Calu3 (cell line): ENCODE measurements at regions not wholly inside any gene's neighbourhood (a gene's known extent, or its start where the extent isn't known, plus 50 kb on each side); places are given as distances from the start of the nearest gene placed in this dataset.

Source experiments
- BruUV-seq: library from RNA; stranded (reverse); fragments of 400-500 nt; replicated peaks from 2 replicates; lab custom pipeline; 2021; lab: Mats Ljungman, UMichigan
- CTCF ChIA-PET: fragments of 300-600 bp; sonication (Branson Sonifier 250); formaldehyde crosslinking; loops from one replicate; lab custom pipeline; 2022; ENCODE audit warnings: antibody characterized with exemption; lab: Charles Lee
- DNase-seq: peaks from one replicate; pipeline ENCODE4 v3.0.0; 2022
- H3K27ac Mint-ChIP-seq: one replicate; pipeline ENCODE4 v1.8.0; 2022; ENCODE audit warnings: mixed read lengths; ENCODE audit not compliant: unreplicated experiment
- H3K27me3 Mint-ChIP-seq: one replicate; pipeline ENCODE4 v1.8.0; 2022; ENCODE audit warnings: mixed read lengths; ENCODE audit not compliant: unreplicated experiment
- H3K36me3 Mint-ChIP-seq: one replicate; pipeline ENCODE4 v1.8.0; 2022; ENCODE audit warnings: mild to moderate bottlenecking, moderate library complexity, mixed read lengths; ENCODE audit not compliant: insufficient read depth, unreplicated experiment
- H3K4me1 Mint-ChIP-seq: one replicate; pipeline ENCODE4 v1.8.0; 2022; ENCODE audit warnings: mild to moderate bottlenecking, low read depth, mixed read lengths; ENCODE audit not compliant: unreplicated experiment
- H3K4me3 Mint-ChIP-seq: one replicate; pipeline ENCODE4 v1.8.0; 2022; ENCODE audit warnings: mild to moderate bottlenecking, low read depth, moderate library complexity, mixed read lengths; ENCODE audit not compliant: unreplicated experiment
- H3K9me3 Mint-ChIP-seq: one replicate; pipeline ENCODE4 v1.8.0; 2022; ENCODE audit warnings: low read depth, mixed read lengths; ENCODE audit not compliant: unreplicated experiment
- CTCF ChIP-seq: fragments of 200-600 bp; IDR thresholded peaks from one replicate; pipeline ENCODE4 v1.8.0; 2022; ENCODE audit warnings: antibody characterized with exemption; ENCODE audit not compliant: unreplicated experiment
- intact Hi-C: fragments of 100-400 bp; cut with micrococcal nuclease; formaldehyde crosslinking; loops from one replicate; pipeline ENCODE4 v1.10.0; 2022; ENCODE audit not compliant: unreplicated experiment

- peaks cover 5% of the 10 kb centered on the region for H3K36me3 Mint-ChIP-seq
- no peak overlapping the region for H3K4me3 Mint-ChIP-seq
- no TSS peak for BruUV-seq
- no peak for TF ChIP-seq CTCF
- peaks cover 23% of the 10 kb centered on the region for H3K4me1 Mint-ChIP-seq
- DNase-seq: no peak
- intact Hi-C loops: no loop called here
- peaks cover 32% of the 10 kb centered on the region for H3K27me3 Mint-ChIP-seq
- H3K9me3 Mint-ChIP-seq: no peaks in the 10 kb centered on the region
- CTCF ChIA-PET: interaction anchor here (1.1 kb wide), 1 partner anchor 14 kb away, joined by 5 read pairs; no protein-coding TSS in a partner anchor
- H3K27ac Mint-ChIP-seq: no peak overlapping the region
These were observed 89.8 kb downstream of the PCDH1 start for GRCh38 chr5:141788296-141788970.

GRCh38 chr5:141787376-141787775, 90.8 kb downstream of the PCDH1 start:
- no TSS peak for BruUV-seq
- peak; percentile 44 for DNase-seq
- no peak for TF ChIP-seq CTCF
- Mint-ChIP-seq H3K36me3 (peaks cover 5% of the 10 kb centered on the region), H3K4me3 (no peak overlapping the region), H3K4me1 (peaks cover 29% of the 10 kb centered on the region), H3K9me3 (no peaks in the 10 kb centered on the region), H3K27ac (no peak overlapping the region), H3K27me3 (peaks cover 31% of the 10 kb centered on the region)
- CTCF ChIA-PET: no interaction called here
- intact Hi-C loops: no loop called here

GRCh38 chr5:141786700-141787099, 91.5 kb downstream of the PCDH1 start:
- TF ChIP-seq CTCF: no peak
- H3K36me3 Mint-ChIP-seq: peaks cover 5% of the 10 kb centered on the region
- no TSS peak for BruUV-seq
- CTCF ChIA-PET: no interaction called here
- H3K4me3 Mint-ChIP-seq: no peak overlapping the region
- no peak overlapping the region for H3K27ac Mint-ChIP-seq
- intact Hi-C loops: no loop called here
- no peaks in the 10 kb centered on the region for H3K9me3 Mint-ChIP-seq
- no peak for DNase-seq
- H3K4me1 Mint-ChIP-seq: peaks cover 34% of the 10 kb centered on the region
- H3K27me3 Mint-ChIP-seq: peaks cover 24% of the 10 kb centered on the region

GRCh38 chr5:141785711-141786110, 92.5 kb downstream of the PCDH1 start:
- DNase-seq: peak; percentile 25
- Mint-ChIP-seq H3K36me3 (peaks cover 5% of the 10 kb centered on the region), H3K27ac (no peak overlapping the region), H3K9me3 (no peaks in the 10 kb centered on the region), H3K4me3 (no peak overlapping the region), H3K27me3 (peaks cover 24% of the 10 kb centered on the region), H3K4me1 (peaks cover 39% of the 10 kb centered on the region)
- CTCF ChIA-PET: interaction anchor here (0.9 to 1.9 kb wide), 2 partner anchors 9 to 18 kb away, joined by 3 to 6 read pairs; no protein-coding TSS in a partner anchor
- intact Hi-C loops: loop anchor here (2.0 kb wide), 1 partner anchor 91 kb away; no protein-coding TSS in a partner anchor
- no TSS peak for BruUV-seq
- no peak for TF ChIP-seq CTCF
